HEK293T (cell line): ENCODE measurements at regions not wholly inside any gene's neighbourhood (a gene's known extent, or its start where the extent isn't known, plus 50 kb on each side); places are given as distances from the start of the nearest gene placed in this dataset.
"Not testable (repeated sequence)": the region's sequence is repeated elsewhere in the genome, so short reads cannot be mapped to it uniquely, and the experiment has no call there.

Experiments
- CTCF ChIA-PET: fragments of 350-600 bp; formaldehyde crosslinking; extraction: SDS; loops from one replicate; lab custom pipeline; 2021; ENCODE audit warnings: antibody characterized with exemption, inconsistent platforms; lab: Yijun Ruan, JAX
- POLR2A ChIA-PET: fragments of 350-600 bp; formaldehyde crosslinking; extraction: SDS; loops from one replicate; lab custom pipeline; 2020; ENCODE audit warnings: antibody characterized with exemption, inconsistent platforms; lab: Yijun Ruan, JAX
- DNase-seq: peaks from one replicate; pipeline ENCODE4 v3.0.0; 2012; ENCODE audit warnings: mixed read lengths; ENCODE audit errors: extremely low spot score
- ARNT ChIP-seq: fragments of 450-650 bp; IDR thresholded peaks from 2 replicates; pipeline ENCODE4 v1.6.1; 2017; ENCODE audit warnings: mild to moderate bottlenecking
- BHLHE40 ChIP-seq: fragments of 450-650 bp; IDR thresholded peaks from 2 replicates; pipeline ENCODE4 v1.6.1; 2016; ENCODE audit warnings: mild to moderate bottlenecking, moderate library complexity, borderline replicate concordance
- CTBP1 ChIP-seq: fragments of 450-650 bp; IDR thresholded peaks from 2 replicates; pipeline ENCODE4 v1.6.1; 2016; ENCODE audit warnings: borderline replicate concordance
- ELF4 ChIP-seq: fragments of 450-650 bp; IDR thresholded peaks from 2 replicates; pipeline ENCODE4 v1.6.1; 2017; ENCODE audit warnings: antibody characterized with exemption
- FOXA1 ChIP-seq: fragments of 450-650 bp; IDR thresholded peaks from 2 replicates; pipeline ENCODE4 v1.6.1; 2016; ENCODE audit warnings: mild to moderate bottlenecking
- FOXK2 ChIP-seq: fragments of 450-650 bp; IDR thresholded peaks from 2 replicates; pipeline ENCODE4 v1.6.1; 2016; ENCODE audit warnings: mild to moderate bottlenecking
- FOXM1 ChIP-seq: fragments of 450-650 bp; IDR thresholded peaks from 2 replicates; pipeline ENCODE4 v1.6.1; 2017; ENCODE audit warnings: mild to moderate bottlenecking, borderline replicate concordance
- HDGF ChIP-seq: fragments of 450-650 bp; IDR thresholded peaks from 2 replicates; pipeline ENCODE4 v1.6.1; 2017; ENCODE audit warnings: antibody characterized with exemption, borderline replicate concordance
- L3MBTL2 ChIP-seq: fragments of 450-650 bp; conservative IDR thresholded peaks from 2 replicates; pipeline ENCODE4 v1.6.1; 2016; ENCODE audit warnings: mild to moderate bottlenecking
- LEF1 ChIP-seq: fragments of 450-650 bp; IDR thresholded peaks from 2 replicates; pipeline ENCODE4 v1.6.1; 2017; ENCODE audit warnings: mild to moderate bottlenecking, borderline replicate concordance
- NFRKB ChIP-seq: fragments of 450-650 bp; IDR thresholded peaks from 2 replicates; pipeline ENCODE4 v1.6.1; 2016; ENCODE audit warnings: mild to moderate bottlenecking, moderate library complexity
- PKNOX1 ChIP-seq: fragments of 450-650 bp; IDR thresholded peaks from 2 replicates; pipeline ENCODE4 v1.6.1; 2016
- SP1 ChIP-seq: fragments of 450-650 bp; IDR thresholded peaks from 2 replicates; pipeline ENCODE4 v1.6.1; 2017
- SUZ12 ChIP-seq: fragments of 450-650 bp; IDR thresholded peaks from 2 replicates; pipeline ENCODE4 v1.6.1; 2016; ENCODE audit warnings: mild to moderate bottlenecking
- TARDBP ChIP-seq: fragments of 450-650 bp; IDR thresholded peaks from 2 replicates; pipeline ENCODE4 v1.6.1; 2016
- ZNF384 ChIP-seq: fragments of 450-650 bp; IDR thresholded peaks from 2 replicates; pipeline ENCODE4 v1.6.1; 2016

- CTCF ChIA-PET = no interaction called here
- POLR2A ChIA-PET = no interaction called here
- no peak for DNase-seq
- no peak for TF ChIP-seq FOXK2
Observed at GRCh38 chr6:82493467-82493866, 129.8 kb downstream of the TPBG start.

GRCh38 chr6:82494367-82494766, 130.8 kb downstream of the TPBG start:
- no peak for DNase-seq
- ChIA-PET POLR2A (no interaction called here), CTCF (no interaction called here)
- no peak for TF ChIP-seq ARNT
- no peak for TF ChIP-seq L3MBTL2
- no peak for TF ChIP-seq SP1
- no peak for TF ChIP-seq FOXK2
- no peak for TF ChIP-seq LEF1
- TF ChIP-seq CTBP1 = no peak
- no peak for TF ChIP-seq NFRKB
- no peak for TF ChIP-seq PKNOX1
- TF ChIP-seq HDGF = no peak
- no peak for TF ChIP-seq ELF4
- no peak for TF ChIP-seq FOXA1
- TF ChIP-seq BHLHE40 = no peak

- POLR2A ChIA-PET, DNase-seq, CTCF ChIA-PET: not testable (repeated sequence)
Observed at GRCh38 chr6:82501901-82502300, 138.3 kb downstream of the TPBG start.

GRCh38 chr6:82506526-82506925, 142.9 kb downstream of the TPBG start:
- ChIA-PET POLR2A (no interaction called here), CTCF (no interaction called here)
- no peak for DNase-seq
- no peak for TF ChIP-seq FOXK2
- TF ChIP-seq SP1 = no peak
- TF ChIP-seq SUZ12 = no peak
- no peak for TF ChIP-seq ZNF384
- TF ChIP-seq FOXM1 = no peak
- TF ChIP-seq ARNT = no peak

- no peak for TF ChIP-seq ZNF384
- no peak for TF ChIP-seq FOXA1
- no peak for TF ChIP-seq SP1
- TF ChIP-seq HDGF = no peak
- TF ChIP-seq L3MBTL2 = no peak
- TF ChIP-seq ELF4 = no peak
- TF ChIP-seq NFRKB = no peak
- no peak for TF ChIP-seq ARNT
- no peak for TF ChIP-seq FOXM1
- no peak for TF ChIP-seq CTBP1
- no peak for TF ChIP-seq PKNOX1
- no peak for TF ChIP-seq BHLHE40
- no peak for TF ChIP-seq LEF1
- no peak for TF ChIP-seq FOXK2
- TF ChIP-seq TARDBP = no peak
- TF ChIP-seq SUZ12 = no peak
- ChIA-PET CTCF (no interaction called here), POLR2A (no interaction called here)
- DNase-seq = no peak
Observed at GRCh38 chr6:82507112-82507511, 143.5 kb downstream of the TPBG start.

- ChIA-PET CTCF (no interaction called here), POLR2A (no interaction called here)
- DNase-seq = no peak
- TF ChIP-seq PKNOX1 (no peak), FOXM1 (no peak), ELF4 (no peak)
Observed at GRCh38 chr6:82511546-82511945, 147.9 kb downstream of the TPBG start.

GRCh38 chr6:82517896-82518295, 154.3 kb downstream of the TPBG start:
- POLR2A ChIA-PET, CTCF ChIA-PET, DNase-seq: not testable (repeated sequence)

GRCh38 chr6:82521369-82521768, 157.8 kb downstream of the TPBG start:
- TF ChIP-seq CTBP1 (no peak), PKNOX1 (no peak), SUZ12 (no peak), NFRKB (no peak), L3MBTL2 (no peak), LEF1 (no peak), BHLHE40 (no peak), ZNF384 (no peak)
- ChIA-PET POLR2A (no interaction called here), CTCF (no interaction called here)
- DNase-seq = no peak
